CD4-positive, alpha-beta T cell (primary cell): ENCODE measurements at regions not wholly inside any gene's neighbourhood (a gene's known extent, or its start where the extent isn't known, plus 50 kb on each side); places are given as distances from the start of the nearest gene placed in this dataset.

Experiments used
- ATAC-seq: fragments of 200-7000 bp; cut with Tn5 transposase; one replicate; pipeline ENCODE4 v1.10.0; 2022; ENCODE audit warnings: mild to moderate bottlenecking; ENCODE audit not compliant: poor library complexity
- CTCF ChIA-PET: fragments of 350-600 bp; sonication (Branson Sonifier 250); formaldehyde crosslinking; loops from one replicate; lab custom pipeline; 2021; ENCODE audit warnings: antibody characterized with exemption, inconsistent platforms; lab: Charles Lee
- POLR2A ChIA-PET: fragments of 350-600 bp; sonication (Branson Sonifier 250); formaldehyde crosslinking; loops from one replicate; lab custom pipeline; 2021; ENCODE audit warnings: antibody characterized with exemption, inconsistent platforms; lab: Charles Lee
- DNase-seq, 14 experiments: peaks; one replicate each; pipeline ENCODE4 v3.0.0-alpha.2; 2013 to 2020; ENCODE audit warnings: mixed read lengths in 2 of 14
- H3K27ac ChIP-seq, 2 donors: one replicate each; pipeline versions ENCODE4 v1.5.1 to v1.7.0; 2013; ENCODE audit warnings: low read length in 2 of 2, low read depth in 1 of 2, mild to moderate bottlenecking in 1 of 2
- H3K27me3 ChIP-seq, 2 experiments: 1 replicate in 1 of 2; 2 replicates in 1 of 2; pipeline versions ENCODE4 v1.6.1 to v1.7.0; 2013; ENCODE audit warnings: low read length in 2 of 2, control low read depth in 1 of 2, mild to moderate bottlenecking in 1 of 2, moderate library complexity in 1 of 2; ENCODE audit not compliant: insufficient read depth in 2 of 2, control insufficient read depth in 1 of 2
- H3K36me3 ChIP-seq: one replicate; pipeline ENCODE4 v1.6.1; 2013; ENCODE audit warnings: low read length, control low read depth; ENCODE audit not compliant: insufficient read depth
- H3K4me1 ChIP-seq: one replicate; pipeline ENCODE4 v1.6.1; 2013; ENCODE audit warnings: low read length, control low read depth; ENCODE audit not compliant: insufficient read depth
- H3K4me3 ChIP-seq: one replicate; pipeline ENCODE4 v1.5.1; 2013; ENCODE audit warnings: mild to moderate bottlenecking, low read length, moderate library complexity
- H3K9me3 ChIP-seq, 2 experiments: 1 replicate in 1 of 2; 2 replicates in 1 of 2; pipeline versions ENCODE4 v1.6.1 to v1.7.0; 2013; ENCODE audit warnings: low read length in 2 of 2, mild to moderate bottlenecking in 2 of 2, control low read depth in 1 of 2, moderate library complexity in 1 of 2; ENCODE audit not compliant: control insufficient read depth in 1 of 2, insufficient read depth in 1 of 2
- H3K27ac Mint-ChIP-seq: one replicate; pipeline ENCODE4 v1.8.0; 2020; ENCODE audit warnings: mixed read lengths
- H3K27me3 Mint-ChIP-seq: one replicate; pipeline ENCODE4 v1.8.0; 2021; ENCODE audit warnings: mixed read lengths
- H3K36me3 Mint-ChIP-seq: one replicate; pipeline ENCODE4 v1.8.0; 2021; ENCODE audit warnings: low read depth, mixed read lengths
- H3K4me1 Mint-ChIP-seq: one replicate; pipeline ENCODE4 v1.8.0; 2021; ENCODE audit warnings: low read depth, mixed read lengths
- H3K4me3 Mint-ChIP-seq: one replicate; pipeline ENCODE4 v1.8.0; 2020; ENCODE audit warnings: mild to moderate bottlenecking, mixed read lengths
- H3K9me3 Mint-ChIP-seq: one replicate; pipeline ENCODE4 v1.8.0; 2020; ENCODE audit warnings: mixed read lengths
- CTCF ChIP-seq: fragments of 200-600 bp; IDR thresholded peaks from one replicate; pipeline ENCODE4 v1.8.0; 2022; ENCODE audit warnings: antibody characterized with exemption, mild to moderate bottlenecking
- intact Hi-C, 2 experiments: fragments of 100-400 bp; cut with DNase I in 1 of 2; cut with micrococcal nuclease in 1 of 2; formaldehyde crosslinking; loops; one replicate each; pipeline versions ENCODE4 v1.15.1 to v1.9.0; 2023 to 2025; cut with DNase I, micrococcal nuclease

DNA sequence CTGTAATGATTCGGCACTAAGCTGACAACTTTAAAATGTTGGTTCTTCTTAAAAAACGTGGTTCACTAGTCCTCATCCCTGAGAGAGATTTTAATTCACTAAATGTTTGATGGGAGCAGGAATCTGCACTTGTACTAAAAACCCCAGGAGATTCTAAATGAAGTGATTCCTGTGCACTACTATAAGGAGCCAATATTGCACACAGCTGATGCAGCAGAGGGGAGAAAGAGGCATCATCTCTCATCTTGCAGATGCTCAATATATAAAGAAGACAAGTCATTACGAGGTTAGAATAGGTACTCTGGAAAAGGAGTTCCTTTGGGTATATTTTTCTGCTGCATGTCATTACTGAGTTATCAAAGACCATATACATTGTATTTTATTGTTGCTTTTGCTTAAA lies 207.6 kb upstream of the RASGEF1B start:
- Mint-ChIP-seq H3K36me3 (no peaks in the 10 kb centered on the region), H3K4me3 (no peak overlapping the region), H3K27ac (no peak overlapping the region), H3K9me3 (no peaks in the 10 kb centered on the region), H3K27me3 (no peaks in the 10 kb centered on the region), H3K4me1 (no peaks in the 10 kb centered on the region)
- POLR2A ChIA-PET: no interaction called here
- Histone ChIP-seq H3K27me3 (no peaks in the 10 kb centered on the region), H3K4me1 (no peaks in the 10 kb centered on the region), H3K27ac (no peak overlapping the region), H3K4me3 (no peak overlapping the region), H3K9me3 (no peaks in the 10 kb centered on the region), H3K36me3 (no peaks in the 10 kb centered on the region)
- intact Hi-C loops: no loop called here
- TF ChIP-seq CTCF: no peak
- ATAC-seq: no peak
- no peak for DNase-seq
- CTCF ChIA-PET: interaction anchor here (1.1 kb wide), 1 partner anchor 11 kb away, joined by 4 read pairs; no protein-coding TSS in a partner anchor

- CTCF ChIA-PET: no interaction called here
- DNase-seq (no peak), ATAC-seq (no peak)
- POLR2A ChIA-PET: no interaction called here
- Mint-ChIP-seq H3K27ac (no peak overlapping the region), H3K9me3 (no peaks in the 10 kb centered on the region), H3K27me3 (no peaks in the 10 kb centered on the region), H3K36me3 (no peaks in the 10 kb centered on the region), H3K4me1 (no peaks in the 10 kb centered on the region), H3K4me3 (no peak overlapping the region)
- no peak for TF ChIP-seq CTCF
- no peaks in the 10 kb centered on the region for H3K9me3 ChIP-seq
- no peaks in the 10 kb centered on the region for H3K36me3 ChIP-seq
- intact Hi-C loops: no loop called here
- H3K4me3 ChIP-seq: no peak overlapping the region
- no peaks in the 10 kb centered on the region for H3K27me3 ChIP-seq
- no peaks in the 10 kb centered on the region for H3K4me1 ChIP-seq
- no peak overlapping the region for H3K27ac ChIP-seq
Observed at GRCh38 chr4:81678801-81679200, 207.1 kb upstream of the RASGEF1B start.

DNA sequence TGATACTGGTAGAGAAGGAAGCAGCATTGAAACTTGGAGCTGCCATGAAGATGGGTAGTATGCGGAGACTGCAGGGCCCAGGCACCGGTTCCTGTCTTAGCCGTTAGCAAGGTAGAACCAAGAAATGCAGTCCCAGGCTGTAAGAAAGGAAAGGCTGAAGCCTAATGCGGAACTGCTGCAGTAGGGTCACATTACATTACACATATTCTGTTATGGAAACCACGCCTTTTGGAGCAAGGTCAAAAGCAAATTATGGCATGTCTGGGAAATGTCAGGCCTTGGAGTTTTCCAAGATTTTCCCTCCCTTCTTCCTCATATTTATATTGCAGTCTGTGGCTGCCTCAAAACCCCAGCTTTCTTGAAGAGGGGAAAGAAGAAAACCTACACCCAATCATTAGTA lies 204.8 kb upstream of the RASGEF1B start:
- CTCF ChIA-PET: no interaction called here
- TF ChIP-seq CTCF: no peak
- Histone ChIP-seq H3K9me3 (no peaks in the 10 kb centered on the region), H3K36me3 (no peaks in the 10 kb centered on the region), H3K27me3 (no peaks in the 10 kb centered on the region), H3K27ac (no peak overlapping the region), H3K4me1 (no peaks in the 10 kb centered on the region), H3K4me3 (no peak overlapping the region)
- H3K27ac Mint-ChIP-seq: no peak overlapping the region
- H3K4me3 Mint-ChIP-seq: no peak overlapping the region
- DNase-seq: no peak
- H3K36me3 Mint-ChIP-seq: no peaks in the 10 kb centered on the region
- H3K27me3 Mint-ChIP-seq: no peaks in the 10 kb centered on the region
- no peaks in the 10 kb centered on the region for H3K9me3 Mint-ChIP-seq
- POLR2A ChIA-PET: interaction anchor here (1.2 kb wide), 1 partner anchor 11 kb away, joined by 3 read pairs; no protein-coding TSS in a partner anchor
- intact Hi-C loops: no loop called here
- ATAC-seq: no peak
- no peaks in the 10 kb centered on the region for H3K4me1 Mint-ChIP-seq
